ENCODE measurements at regions not wholly inside any gene's neighbourhood (a gene's known extent, or its start where the extent isn't known, plus 50 kb on each side); places are given as distances from the start of the nearest gene placed in this dataset.
A peak's percentile ranks its signal among the peaks of the same experiment; 100 is the strongest.

DNA sequence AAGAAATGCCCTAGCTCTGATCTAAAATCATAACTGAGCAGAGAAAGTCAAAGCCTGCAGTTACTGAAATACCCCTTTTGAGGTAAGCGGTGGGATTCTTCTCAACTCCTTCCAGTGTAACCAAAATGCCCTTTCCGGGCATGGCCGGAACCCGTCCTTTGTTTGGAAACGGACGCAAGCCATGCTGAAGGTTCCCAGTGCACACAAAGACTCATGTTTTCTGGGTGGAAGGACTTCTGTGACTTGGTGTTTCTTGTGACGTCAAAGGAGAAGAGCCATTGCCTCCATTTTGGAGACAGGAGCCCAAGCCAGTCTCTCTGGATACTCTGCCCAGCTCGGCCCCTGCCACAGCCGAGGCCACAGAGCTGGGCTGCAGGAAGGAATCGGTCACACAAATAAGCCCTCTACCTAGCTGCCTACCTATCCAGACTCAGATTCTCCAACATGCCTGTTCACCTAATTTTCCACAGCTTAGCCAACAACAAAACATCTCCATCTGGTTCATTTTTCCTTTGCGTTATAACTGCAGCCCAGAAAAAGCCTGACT, 182.8 kb downstream of the TBXT start:
- Histone ChIP-seq H3K56ac (ENCODE audit: extremely low read depth, insufficient read depth, low read length) (no peak overlapping the region), H3K27ac (ENCODE audit: insufficient read depth, low read length) (no peak overlapping the region), H2BK5ac (ENCODE audit: low read depth, low read length, poor library complexity, severe bottlenecking) (no peak overlapping the region), H2BK20ac (ENCODE audit: low read depth, low read length) (no peak overlapping the region), H2BK120ac (ENCODE audit: low read depth, low read length) (no peak overlapping the region), H3K36me3 (ENCODE audit: control insufficient read depth, insufficient read depth, low read length) (peaks cover 3% of the 10 kb centered on the region; the same call in 1 of the 2 replicates), H3K4me3 (ENCODE audit: insufficient read depth, low read depth, low read length) (peak overlapping the region; percentile 58; the same call in 1 of the 2 replicates), H4K20me1 (ENCODE audit: insufficient read depth, low read length) (peaks cover 6% of the 10 kb centered on the region; the same call in 1 of the 2 replicates), H3K18ac (ENCODE audit: low read depth, low read length) (no peak overlapping the region), H3K4me1 (ENCODE audit: control insufficient read depth, insufficient read depth, low read length) (peaks cover 10% of the 10 kb centered on the region), H3K79me1 (ENCODE audit: low read depth in 1 of 2, low read length in 2 of 2) (peaks cover 0 to 12% of the 10 kb centered on the region in 2 experiments; a peak in 1 of 4 replicates), H2BK15ac (ENCODE audit: low read depth, low read length) (no peak overlapping the region), H3K9me3 (ENCODE audit: control insufficient read depth, insufficient read depth, low read length) (no peaks in the 10 kb centered on the region), H4K91ac (ENCODE audit: insufficient read depth, low read depth, low read length) (no peak overlapping the region), H3K27me3 (ENCODE audit: control insufficient read depth, insufficient read depth, low read length) (no peaks in the 10 kb centered on the region), H3K23ac (ENCODE audit: low read depth, low read length) (no peak overlapping the region), H2AK9ac (replicated peaks; ENCODE audit: low read depth, low read length, poor library complexity) (no peak overlapping the region), H2AFZ (replicated peaks; ENCODE audit: low read length, poor library complexity) (no peak overlapping the region), H3K14ac (replicated peaks; ENCODE audit: low read depth, low read length) (no peak overlapping the region), H3K4ac (ENCODE audit: low read depth, low read length) (no peak overlapping the region), H3K9ac (ENCODE audit: low read depth, low read length) (no peak overlapping the region), H2AK5ac (ENCODE audit: low read depth, low read length) (no peak overlapping the region), H3K9me1 (ENCODE audit: insufficient read depth, low read length) (no peaks in the 10 kb centered on the region), H4K8ac (ENCODE audit: low read depth in 2 of 2, low read length in 2 of 2) (no peak overlapping the region), H3K4me2 (ENCODE audit: low read depth, low read length) (peak overlapping the region; percentile 60), H4K5ac (ENCODE audit: low read depth, low read length) (no peak overlapping the region)
- no TSS peak for BruUV-seq (replicated peaks)
- intact Hi-C loops (cut with micrococcal nuclease): loop anchor here (1.0 to 5.0 kb wide), 3 partner anchors 73 to 95 kb away; no protein-coding TSS in a partner anchor
- dilution Hi-C loops (cut with HindIII; ENCODE audit: low sequenced_read_pairs, unreplicated experiment): no loop called here
- POLR2A ChIA-PET (ENCODE audit: unreplicated experiment): interaction anchor here (0.7 kb wide), 1 partner anchor 39 kb away, joined by 4 read pairs; no protein-coding TSS in a partner anchor
- DNase-seq (no peak), ATAC-seq (ENCODE audit: low read depth) (no peak)
- 40% methylated on average over 1 of the region's 11 CpGs; no CpG with 5 or more reads in 1 of the 2 experiments for WGBS, 2 experiments (ENCODE audit: extremely low coverage in 2 of 2, insufficient read length in 1 of 2)
- CTCF ChIA-PET: interaction anchor here (0.6 kb wide), 1 partner anchor 44 kb away, joined by 3 read pairs; no protein-coding TSS in a partner anchor
- in situ Hi-C loops (cut with MboI; ENCODE audit: low sequenced_read_pairs): loop anchor here (5.0 kb wide), 1 partner anchor 112 kb away; no protein-coding TSS in a partner anchor
- no peak for TF ChIP-seq RFX5 (IDR thresholded peaks at IDR 0.05; ENCODE audit: low read depth, low read length)
- TF ChIP-seq CEBPB (IDR thresholded peaks at IDR 0.05; ENCODE audit: low read depth, low read length): no peak
- no peak for TF ChIP-seq FOS (IDR thresholded peaks at IDR 0.05; ENCODE audit: low read depth, low read length)
- TF ChIP-seq MXI1 (IDR thresholded peaks at IDR 0.05; ENCODE audit: borderline replicate concordance, low read depth, low read length): no peak
- no peak for TF ChIP-seq MAFK (IDR thresholded peaks at IDR 0.05; ENCODE audit: low read depth, low read length)
- no peak for TF ChIP-seq RAD21 (IDR thresholded peaks at IDR 0.05; ENCODE audit: low read length)
- TF ChIP-seq, protein P1, sequence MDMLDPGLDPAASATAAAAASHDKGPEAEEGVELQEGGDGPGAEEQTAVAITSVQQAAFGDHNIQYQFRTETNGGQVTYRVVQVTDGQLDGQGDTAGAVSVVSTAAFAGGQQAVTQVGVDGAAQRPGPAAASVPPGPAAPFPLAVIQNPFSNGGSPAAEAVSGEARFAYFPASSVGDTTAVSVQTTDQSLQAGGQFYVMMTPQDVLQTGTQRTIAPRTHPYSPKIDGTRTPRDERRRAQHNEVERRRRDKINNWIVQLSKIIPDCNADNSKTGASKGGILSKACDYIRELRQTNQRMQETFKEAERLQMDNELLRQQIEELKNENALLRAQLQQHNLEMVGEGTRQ (IDR thresholded peaks at IDR 0.05; ENCODE audit: low read depth, low read length): no peak
- no peak for TF ChIP-seq POLR2A (IDR thresholded peaks at IDR 0.05; ENCODE audit: low read depth, low read length)
- no peak for TF ChIP-seq BHLHE40 (IDR thresholded peaks at IDR 0.05; ENCODE audit: low read depth, low read length)
- no peak for TF ChIP-seq MAZ (IDR thresholded peaks at IDR 0.05; ENCODE audit: borderline replicate concordance, low read depth, low read length)
- TF ChIP-seq, protein P2, sequence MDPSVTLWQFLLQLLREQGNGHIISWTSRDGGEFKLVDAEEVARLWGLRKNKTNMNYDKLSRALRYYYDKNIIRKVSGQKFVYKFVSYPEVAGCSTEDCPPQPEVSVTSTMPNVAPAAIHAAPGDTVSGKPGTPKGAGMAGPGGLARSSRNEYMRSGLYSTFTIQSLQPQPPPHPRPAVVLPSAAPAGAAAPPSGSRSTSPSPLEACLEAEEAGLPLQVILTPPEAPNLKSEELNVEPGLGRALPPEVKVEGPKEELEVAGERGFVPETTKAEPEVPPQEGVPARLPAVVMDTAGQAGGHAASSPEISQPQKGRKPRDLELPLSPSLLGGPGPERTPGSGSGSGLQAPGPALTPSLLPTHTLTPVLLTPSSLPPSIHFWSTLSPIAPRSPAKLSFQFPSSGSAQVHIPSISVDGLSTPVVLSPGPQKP (IDR thresholded peaks at IDR 0.05; ENCODE audit: borderline replicate concordance, low read depth, low read length): no peak
- TF ChIP-seq NFE2L2 (IDR thresholded peaks at IDR 0.05; ENCODE audit: low read depth, low read length): no peak
